HG03097 (cell line): ENCODE measurements at regions not wholly inside any gene's neighbourhood (a gene's known extent, or its start where the extent isn't known, plus 50 kb on each side); places are given as distances from the start of the nearest gene placed in this dataset.

Experiments used
- ATAC-seq: cut with Tn5 transposase; IDR thresholded peaks from one replicate; pipeline ENCODE4 v1.9.1; 2021; ENCODE audit not compliant: unreplicated experiment, low FRiP score

GRCh38 chr6:156029286-156029985, 573.8 kb upstream of the NOX3 start:
- no peak for ATAC-seq

- no peak for ATAC-seq
These were observed 572.9 kb upstream of the NOX3 start for GRCh38 chr6:156028335-156029131.

GRCh38 chr6:156027248-156027626, 571.6 kb upstream of the NOX3 start:
- no peak for ATAC-seq

- no peak for ATAC-seq
These were observed 571.0 kb upstream of the NOX3 start for GRCh38 chr6:156026486-156027247.

GRCh38 chr6:156024339-156024738, 568.7 kb upstream of the NOX3 start:
- no peak for ATAC-seq

GRCh38 chr6:156021746-156022396, 566.2 kb upstream of the NOX3 start:
- no peak for ATAC-seq

GRCh38 chr6:156017838-156018237, 562.2 kb upstream of the NOX3 start:
- ATAC-seq = no peak

GRCh38 chr6:156016186-156016976, 560.7 kb upstream of the NOX3 start:
- no peak for ATAC-seq

- ATAC-seq = no peak
These were observed 557.5 kb upstream of the NOX3 start for GRCh38 chr6:156013155-156013554.

GRCh38 chr6:156009656-156010055, 554.0 kb upstream of the NOX3 start:
- no peak for ATAC-seq

- no peak for ATAC-seq
These were observed 549.2 kb upstream of the NOX3 start for GRCh38 chr6:156004796-156005195.

- ATAC-seq = no peak
These were observed 540.5 kb upstream of the NOX3 start for GRCh38 chr6:155996151-155996550.

GRCh38 chr6:155995281-155995680, 539.6 kb upstream of the NOX3 start:
- no peak for ATAC-seq

- ATAC-seq = no peak
These were observed 538.4 kb upstream of the NOX3 start for GRCh38 chr6:155994086-155994485.

GRCh38 chr6:155993240-155993639, 537.6 kb upstream of the NOX3 start:
- ATAC-seq = no peak

- ATAC-seq = no peak
These were observed 530.1 kb upstream of the NOX3 start for GRCh38 chr6:155985660-155986138.

- no peak for ATAC-seq
These were observed 525.1 kb upstream of the NOX3 start for GRCh38 chr6:155980768-155981079.

GRCh38 chr6:155980014-155980767, 524.6 kb upstream of the NOX3 start:
- ATAC-seq = no peak

- no peak for ATAC-seq
These were observed 519.9 kb upstream of the NOX3 start for GRCh38 chr6:155975506-155975905.
